KBM-7 (cell line): ENCODE measurements at regions not wholly inside any gene's neighbourhood (a gene's known extent, or its start where the extent isn't known, plus 50 kb on each side); places are given as distances from the start of the nearest gene placed in this dataset.

ENCODE experiments used
- DNase-seq: peaks from one replicate; pipeline ENCODE4 v3.0.0-alpha.2; 2015
- in situ Hi-C: fragments of 300-500 bp; cut with MboI; formaldehyde crosslinking; loops from 2 replicates; pipeline ENCODE4 v1.14.3; 2020; ENCODE audit warnings: low sequenced_read_pairs, low pct_unique_long_range_greater_than_20kb, mixed read lengths

- no peak for DNase-seq
- in situ Hi-C loops: no loop called here
Observed at GRCh38 chr2:151197184-151198108, 64.2 kb downstream of the RBM43 start.

- in situ Hi-C loops: no loop called here
- no peak for DNase-seq
Observed at GRCh38 chr2:151193576-151193975, 68.1 kb downstream of the RBM43 start.

GRCh38 chr2:151192681-151193080 is 69.0 kb downstream of the RBM43 start:
- DNase-seq: no peak
- in situ Hi-C loops: no loop called here

- DNase-seq: no peak
- in situ Hi-C loops: no loop called here
Observed at GRCh38 chr2:151191001-151191400, 70.7 kb downstream of the RBM43 start.

DNA sequence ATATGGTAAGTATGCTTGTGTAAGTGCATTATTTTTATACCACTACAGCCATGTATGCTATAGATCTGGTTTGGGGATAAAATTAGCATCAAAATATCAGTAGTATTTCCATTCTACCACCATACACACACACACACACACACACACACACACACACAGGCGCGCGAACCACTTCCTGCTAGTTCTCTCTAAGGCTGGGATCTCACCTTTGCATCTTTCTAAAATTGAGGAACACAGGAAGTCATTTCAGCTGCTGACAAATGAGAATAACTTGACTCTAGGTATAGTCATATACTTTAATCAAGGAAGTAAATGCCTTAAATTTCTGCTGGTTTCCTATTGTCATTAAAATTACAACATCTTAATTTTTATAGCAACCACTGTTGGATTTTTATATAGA is 72.5 kb downstream of the RBM43 start:
- DNase-seq: peak; percentile 15
- in situ Hi-C loops: no loop called here

GRCh38 chr2:151186011-151186410 is 75.7 kb downstream of the RBM43 start:
- in situ Hi-C loops: no loop called here
- no peak for DNase-seq

DNA sequence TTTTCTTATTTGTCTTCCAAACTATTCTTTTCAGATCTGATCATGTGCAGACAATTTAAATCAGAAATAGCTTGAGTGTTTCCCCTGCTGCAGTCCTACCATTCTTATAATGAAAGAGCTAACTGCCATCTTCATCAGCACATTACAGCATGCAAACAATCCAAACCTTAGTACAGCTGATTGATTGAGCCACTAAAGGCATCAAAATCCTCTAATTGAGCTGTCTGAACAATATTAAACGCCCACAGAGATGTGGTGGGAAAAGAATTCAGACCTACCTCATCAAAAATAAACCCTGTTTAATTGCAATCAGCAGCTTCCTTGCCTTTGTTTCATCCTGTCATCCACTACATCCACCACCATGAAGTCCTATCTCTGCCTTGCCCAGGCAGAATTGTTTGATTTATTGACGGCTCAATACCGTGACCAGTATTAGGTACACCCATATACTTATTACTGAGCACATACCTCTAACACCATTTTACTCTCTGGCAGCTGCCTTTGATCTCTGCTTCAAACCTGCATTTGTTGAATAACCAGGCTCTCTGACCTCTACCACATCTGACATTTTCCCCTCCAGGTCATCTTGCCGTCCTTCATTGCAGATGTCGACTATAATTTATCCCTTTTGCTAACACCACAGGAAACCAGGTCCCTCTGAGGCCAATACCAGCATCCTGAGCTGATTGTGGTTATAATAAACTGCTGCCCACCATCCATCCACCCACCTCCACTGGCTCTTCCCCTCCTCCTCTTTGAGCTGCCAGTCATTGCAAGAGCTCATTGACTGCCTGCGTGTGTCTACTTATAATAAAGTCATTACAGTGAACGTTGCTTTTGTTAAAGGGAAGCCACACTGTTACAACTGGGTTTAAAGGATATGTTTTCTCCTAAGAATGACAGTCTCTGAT is 78.5 kb downstream of the RBM43 start:
- in situ Hi-C loops: no loop called here
- DNase-seq: no peak

- DNase-seq: no peak
- in situ Hi-C loops: no loop called here
Observed at GRCh38 chr2:151182396-151182795, 79.3 kb downstream of the RBM43 start.

DNA sequence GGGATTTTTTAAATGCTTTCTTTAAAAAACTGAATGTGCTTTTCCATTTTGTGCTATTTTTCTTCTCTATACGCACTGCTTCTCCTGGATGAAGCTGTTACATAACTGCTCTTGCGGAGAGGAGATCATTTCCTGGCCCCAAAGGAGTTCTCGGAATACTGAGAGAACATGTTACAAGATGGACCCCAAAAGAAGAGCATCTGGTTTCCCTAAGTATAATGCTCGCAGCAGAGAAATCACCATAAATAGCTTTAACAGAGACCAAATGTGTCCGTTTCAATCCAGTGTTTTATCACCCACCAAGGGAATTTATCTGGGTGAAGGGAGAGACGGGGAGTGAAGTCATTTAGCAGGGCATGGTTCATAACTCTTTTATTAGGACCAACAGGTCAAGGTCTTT is 80.1 kb downstream of the RBM43 start:
- DNase-seq: no peak
- in situ Hi-C loops: no loop called here

GRCh38 chr2:151180123-151180522 is 81.5 kb downstream of the RBM43 start:
- in situ Hi-C loops: no loop called here
- DNase-seq: no peak

GRCh38 chr2:151178207-151178606 is 83.5 kb downstream of the RBM43 start:
- DNase-seq: no peak
- in situ Hi-C loops: no loop called here

DNA sequence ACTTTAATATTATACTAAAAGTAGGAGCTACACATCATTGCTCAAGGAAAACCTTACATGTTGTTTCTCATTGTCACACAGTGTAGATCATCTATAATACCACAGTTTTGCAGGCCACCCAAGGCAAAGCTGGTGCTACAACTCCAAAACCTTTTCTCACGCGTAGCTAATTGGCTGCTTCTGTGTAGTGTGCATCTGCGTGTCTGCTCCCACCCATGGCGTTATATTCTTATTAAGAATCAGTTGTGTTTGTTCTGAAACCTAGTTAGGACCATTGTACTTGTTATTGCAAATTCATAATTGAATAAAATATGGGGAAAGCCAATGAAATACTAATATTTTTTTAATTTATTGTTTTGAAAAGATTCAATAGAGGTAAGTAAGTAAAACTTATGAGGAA is 83.9 kb downstream of the RBM43 start:
- in situ Hi-C loops: no loop called here
- no peak for DNase-seq

- no peak for DNase-seq
- in situ Hi-C loops: no loop called here
Observed at GRCh38 chr2:151176661-151177060, 85.0 kb downstream of the RBM43 start.

DNA sequence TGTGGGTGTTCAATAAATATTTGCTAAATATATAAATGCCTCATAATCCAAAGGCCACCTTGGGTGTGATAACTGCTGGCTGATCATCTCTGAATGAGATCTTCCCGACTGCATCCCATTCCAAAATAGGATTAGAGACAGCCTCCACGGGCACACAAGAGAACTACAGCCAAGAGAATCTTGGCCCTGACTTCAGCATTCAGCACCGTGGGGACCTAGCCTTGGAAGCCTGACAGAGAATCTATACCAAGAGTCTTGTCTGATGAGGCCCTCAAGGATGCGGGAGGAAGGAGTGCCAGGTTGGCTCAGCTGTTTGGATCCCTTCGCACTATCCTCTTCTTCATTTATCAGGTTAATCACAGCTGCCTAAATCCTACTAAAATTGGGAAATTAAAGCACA is 85.8 kb downstream of the RBM43 start:
- in situ Hi-C loops: no loop called here
- DNase-seq: no peak

GRCh38 chr2:151174127-151174526 is 87.5 kb downstream of the RBM43 start:
- in situ Hi-C loops: no loop called here

GRCh38 chr2:151171186-151171585 is 90.5 kb downstream of the RBM43 start:
- in situ Hi-C loops: no loop called here
- DNase-seq: no peak

More at GRCh38 chr2:151174127-151174526, 87.5 kb downstream of the RBM43 start:
- DNase-seq: no peak

DNA sequence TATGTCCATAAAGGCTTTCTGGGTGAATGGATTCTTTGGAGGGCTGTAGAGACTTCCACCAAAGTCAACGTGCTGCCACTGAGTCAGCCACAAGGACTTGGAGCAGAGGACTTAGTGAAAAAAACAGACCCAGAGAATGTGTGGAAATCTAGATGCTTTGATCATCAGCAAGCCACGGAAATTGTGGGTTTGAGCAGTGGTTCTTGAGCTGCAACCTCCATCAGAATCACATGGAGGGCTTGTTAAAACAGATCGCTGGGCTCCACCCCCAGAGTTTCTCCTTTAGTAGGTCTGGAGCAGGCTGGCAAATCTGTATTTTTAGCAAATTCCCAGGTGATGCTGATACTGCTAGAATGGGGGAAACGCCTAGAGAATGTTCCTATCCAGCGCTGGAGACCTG is 95.3 kb downstream of the RBM43 start:
- no peak for DNase-seq
- in situ Hi-C loops: no loop called here

DNA sequence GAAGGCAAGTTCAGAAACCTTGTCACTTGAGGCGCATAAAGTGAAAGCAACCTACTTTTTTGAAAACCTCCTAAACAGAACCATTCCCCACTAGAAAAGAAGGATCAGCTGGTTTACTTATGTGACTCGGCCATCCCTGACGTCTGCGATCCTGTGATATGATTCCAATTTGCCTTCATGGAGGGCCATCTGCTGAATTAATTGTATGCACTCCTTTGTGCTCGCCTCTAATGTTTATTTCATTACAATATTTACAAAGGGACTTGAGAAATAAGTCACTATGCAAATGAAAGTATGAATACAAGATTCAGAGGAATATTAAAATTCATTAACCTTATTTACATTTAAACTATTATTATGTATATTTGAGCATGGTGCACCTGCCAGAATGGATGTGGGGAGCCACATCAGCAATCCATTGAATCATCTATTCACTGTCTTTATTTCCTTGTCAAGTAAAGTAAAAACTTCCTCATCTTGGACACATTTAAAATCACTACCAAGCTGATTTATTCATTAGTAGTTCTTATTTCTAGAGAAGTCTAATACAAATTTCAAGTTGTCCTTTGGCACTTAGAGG is 96.5 kb downstream of the RBM43 start:
- no peak for DNase-seq
- in situ Hi-C loops: no loop called here

DNA sequence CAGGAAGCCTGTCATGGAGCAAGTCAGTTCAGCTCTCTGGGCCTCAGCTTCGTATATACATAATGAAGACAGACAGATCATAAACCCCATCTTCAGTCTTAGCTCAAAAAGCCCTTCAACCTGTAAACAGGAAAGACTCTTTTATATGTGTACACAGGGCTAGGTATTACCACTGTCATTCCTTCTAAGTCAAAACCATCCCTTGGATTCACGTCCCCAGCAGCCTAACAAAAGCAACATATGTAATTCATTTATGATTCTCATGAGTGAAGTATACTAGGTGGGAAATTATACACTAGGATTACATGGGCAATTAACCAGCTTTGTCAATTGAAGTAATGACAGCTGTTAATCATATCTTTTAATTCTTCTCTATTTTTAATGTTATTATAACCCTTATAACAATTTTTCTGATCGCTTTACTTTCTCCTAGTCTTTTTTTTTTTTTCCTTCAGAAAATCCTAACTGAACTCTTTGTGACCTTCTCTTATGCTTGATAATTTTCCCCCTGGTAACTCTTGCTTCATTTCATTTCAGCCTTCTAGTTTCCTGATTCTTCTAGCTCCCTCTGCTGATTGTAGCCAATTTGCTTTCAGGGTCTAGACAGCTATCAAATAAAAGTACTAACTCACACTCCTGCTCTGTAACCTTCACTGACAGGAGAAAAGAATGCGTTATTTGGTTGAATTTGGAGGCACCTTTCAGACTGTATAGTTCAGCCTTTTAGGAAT is 99.7 kb downstream of the RBM43 start:
- DNase-seq: no peak

More for the DNA sequence above, 99.7 kb downstream of the RBM43 start:
- in situ Hi-C loops: no loop called here
